HS-27A (cell line): ENCODE measurements at regions not wholly inside any gene's neighbourhood (a gene's known extent, or its start where the extent isn't known, plus 50 kb on each side); places are given as distances from the start of the nearest gene placed in this dataset.

Experiments
- DNase-seq: peaks from one replicate; pipeline ENCODE4 v3.0.0-alpha.2; 2012; ENCODE audit warnings: low read depth, missing footprints

GRCh38 chr1:164310166-164310565, 248.8 kb upstream of the PBX1 start:
- no peak for DNase-seq

GRCh38 chr1:164311377-164311776, 247.6 kb upstream of the PBX1 start:
- DNase-seq: no peak

- no peak for DNase-seq
Observed at GRCh38 chr1:164320790-164321731, 237.9 kb upstream of the PBX1 start.

GRCh38 chr1:164325786-164326185, 233.2 kb upstream of the PBX1 start:
- DNase-seq: no peak

- DNase-seq: no peak
Observed at GRCh38 chr1:164333387-164333786, 225.6 kb upstream of the PBX1 start.

DNA sequence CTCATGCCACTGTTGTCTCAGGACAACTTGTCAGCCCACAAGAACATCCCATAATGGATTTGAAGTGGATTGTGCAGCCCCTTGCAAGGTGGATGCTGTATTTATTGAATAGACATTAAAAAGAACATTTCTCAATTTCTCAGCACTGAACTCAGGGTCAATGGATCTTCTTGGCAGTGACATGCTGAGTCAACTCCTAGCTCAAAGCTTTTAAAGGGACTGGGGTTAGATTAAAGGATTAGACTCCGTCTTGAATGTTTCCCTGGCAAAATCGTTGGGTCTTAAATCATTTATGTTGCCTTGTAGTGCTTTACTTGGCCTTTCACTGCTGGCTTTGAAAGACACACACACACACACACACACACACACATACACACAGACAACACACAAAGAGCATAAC, 221.6 kb upstream of the PBX1 start:
- no peak for DNase-seq

DNA sequence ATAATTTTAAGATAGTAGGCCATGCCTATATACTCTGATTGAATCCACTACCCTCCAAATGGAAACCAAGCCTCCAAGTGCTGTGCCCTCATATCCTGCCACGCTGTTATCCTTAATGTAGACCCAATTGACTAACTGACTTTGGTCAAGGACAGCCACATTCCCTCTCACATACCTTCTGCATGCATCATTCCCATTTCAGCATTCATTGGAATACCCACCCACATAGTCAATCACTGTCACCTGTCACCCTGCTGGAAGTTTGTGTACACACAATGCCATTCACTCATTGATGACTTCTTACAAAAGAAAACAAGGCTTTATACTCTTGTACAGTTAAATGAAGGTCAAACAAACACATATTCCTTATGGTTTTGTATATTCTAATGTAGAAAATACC, 221.1 kb upstream of the PBX1 start:
- DNase-seq: no peak

DNA sequence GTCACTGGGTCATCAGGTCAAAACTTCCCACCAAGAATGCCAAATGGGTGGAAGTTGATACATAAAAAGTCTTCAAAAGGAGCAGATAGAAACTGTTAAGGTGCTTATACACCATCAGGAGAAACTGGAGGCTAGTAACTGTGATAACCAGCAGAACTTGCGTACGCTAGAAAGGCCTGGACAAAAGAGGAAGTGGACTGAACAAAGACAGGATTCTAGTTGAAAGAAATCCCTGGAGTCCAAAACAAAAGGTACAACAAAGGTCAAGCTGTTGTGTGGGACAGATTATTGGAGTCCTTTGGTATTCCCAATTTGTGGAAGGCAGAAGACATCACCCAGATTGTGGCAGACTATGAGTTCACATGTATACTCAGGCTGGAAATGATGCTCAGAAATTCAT, 215.8 kb upstream of the PBX1 start:
- no peak for DNase-seq

DNA sequence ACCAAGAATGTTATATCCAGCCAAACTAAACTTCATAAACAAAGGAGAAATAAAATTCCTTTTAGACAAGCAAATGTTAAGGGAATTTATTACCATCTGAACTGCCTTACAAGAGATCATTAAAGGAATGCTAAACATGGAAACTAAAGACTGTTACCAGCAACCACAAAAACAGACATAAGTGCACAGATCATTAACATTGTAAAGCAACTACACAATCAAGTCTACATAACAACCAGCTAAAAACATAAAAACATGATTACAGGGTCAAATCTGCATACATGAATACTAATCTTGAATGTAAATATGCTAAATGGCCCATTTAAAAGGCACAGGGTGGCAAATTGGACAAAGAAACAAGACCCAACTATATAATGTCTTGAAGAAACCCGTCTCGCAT, 211.0 kb upstream of the PBX1 start:
- DNase-seq: no peak

GRCh38 chr1:164356511-164356910, 202.5 kb upstream of the PBX1 start:
- DNase-seq: no peak

DNA sequence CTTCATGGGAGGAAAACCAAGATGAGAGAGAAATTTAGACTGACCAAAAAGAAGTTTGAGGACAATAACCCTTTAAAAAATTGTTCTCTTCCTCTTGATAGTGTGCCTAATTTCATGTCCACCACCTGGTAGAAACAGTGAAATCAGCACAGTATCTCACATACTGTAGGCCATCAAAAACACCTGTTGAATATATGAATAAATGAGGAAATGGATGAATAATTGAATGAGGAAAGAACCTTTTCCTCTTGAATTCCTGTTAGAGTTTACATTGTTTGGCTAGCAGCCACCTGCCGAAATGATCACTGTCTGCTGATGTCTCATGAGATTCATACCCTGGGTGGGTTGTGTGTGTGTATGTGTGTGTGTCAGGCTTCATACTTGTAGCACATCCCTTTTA, 198.7 kb upstream of the PBX1 start:
- no peak for DNase-seq

DNA sequence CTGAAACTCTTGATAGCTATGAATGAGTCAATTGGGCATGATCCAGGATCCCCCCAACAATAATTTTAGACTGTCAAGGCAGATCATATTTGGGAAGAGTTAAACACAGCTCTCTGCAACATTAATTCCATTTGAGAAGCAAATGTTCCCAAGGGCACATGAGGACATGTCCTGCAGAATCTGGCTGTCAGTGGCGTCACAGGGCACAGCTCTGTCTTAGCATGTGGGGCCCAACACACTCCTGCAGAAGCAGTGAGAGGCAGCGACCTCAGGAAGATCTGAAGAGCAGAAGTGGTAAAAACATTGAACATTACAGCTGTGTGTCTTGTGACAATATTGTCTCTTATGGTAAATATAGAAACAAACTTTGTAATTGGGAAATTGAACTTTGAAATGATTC, 197.1 kb upstream of the PBX1 start:
- DNase-seq: no peak

DNA sequence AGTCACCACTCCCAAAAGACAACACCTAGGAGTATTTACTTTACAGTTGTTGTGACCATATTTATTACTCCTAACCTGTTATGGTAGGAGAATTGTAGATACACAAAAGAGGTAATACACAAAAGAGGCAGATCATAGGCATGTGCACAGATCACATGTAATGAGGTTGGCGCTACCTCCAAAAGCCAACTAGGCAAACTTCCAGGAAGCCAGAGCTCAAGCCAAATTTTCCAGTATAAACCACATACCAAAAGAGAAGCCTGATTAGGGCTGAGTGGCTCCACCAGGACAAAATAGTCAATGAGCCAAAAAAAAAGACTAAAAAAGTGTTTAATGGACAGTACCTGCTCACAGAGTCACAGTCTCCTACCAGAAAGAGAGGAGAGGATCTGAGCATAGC, 195.0 kb upstream of the PBX1 start:
- DNase-seq: no peak

DNA sequence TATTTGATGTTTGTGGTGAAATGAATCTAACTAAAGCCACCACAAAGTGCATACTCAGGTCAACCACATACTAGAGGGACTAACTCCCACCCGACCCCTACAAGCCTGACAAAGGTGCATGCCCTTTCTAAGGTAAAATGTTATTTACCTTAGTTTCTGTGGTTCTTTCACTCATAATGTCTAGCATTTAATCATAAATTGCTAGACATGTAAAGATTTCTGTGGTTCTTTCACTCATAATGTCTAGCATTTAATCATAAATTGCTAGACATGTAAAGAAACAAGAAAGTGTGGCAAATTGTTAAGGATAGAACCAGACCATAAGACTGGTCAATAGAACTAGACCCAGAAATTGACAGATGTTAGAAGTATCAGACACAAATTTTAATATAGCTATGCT, 193.0 kb upstream of the PBX1 start:
- DNase-seq: no peak

DNA sequence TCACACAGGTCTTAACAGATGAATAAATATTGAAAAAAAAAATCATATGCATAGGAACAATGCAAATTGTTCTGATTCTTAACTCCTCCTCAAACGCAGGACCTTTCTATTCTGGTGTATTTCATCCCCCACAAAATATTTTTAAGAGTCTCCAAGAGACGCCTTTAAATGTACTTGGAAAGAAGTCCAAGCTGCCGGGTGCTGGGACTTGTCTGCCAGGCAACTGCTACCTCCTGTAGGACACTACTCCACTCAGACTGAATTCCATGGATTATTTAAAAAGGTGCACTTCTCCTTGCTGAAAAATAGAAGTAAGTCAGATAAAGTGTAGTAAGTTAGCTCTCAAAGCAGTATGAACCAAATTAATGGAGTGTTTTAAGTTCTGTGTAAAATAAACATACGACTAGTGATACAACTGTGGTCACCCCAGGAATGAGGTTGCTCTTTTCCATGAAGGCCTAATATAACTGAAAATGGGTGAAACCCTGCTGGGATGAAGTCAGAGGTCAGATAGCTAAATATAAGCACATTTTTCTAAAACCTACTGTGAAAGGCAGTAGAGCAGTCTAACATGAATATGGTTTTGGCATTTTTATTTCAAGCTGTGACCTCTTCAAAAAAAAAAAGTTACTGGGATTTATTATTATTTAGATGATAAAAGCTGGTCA, 189.2 kb upstream of the PBX1 start:
- DNase-seq: no peak

DNA sequence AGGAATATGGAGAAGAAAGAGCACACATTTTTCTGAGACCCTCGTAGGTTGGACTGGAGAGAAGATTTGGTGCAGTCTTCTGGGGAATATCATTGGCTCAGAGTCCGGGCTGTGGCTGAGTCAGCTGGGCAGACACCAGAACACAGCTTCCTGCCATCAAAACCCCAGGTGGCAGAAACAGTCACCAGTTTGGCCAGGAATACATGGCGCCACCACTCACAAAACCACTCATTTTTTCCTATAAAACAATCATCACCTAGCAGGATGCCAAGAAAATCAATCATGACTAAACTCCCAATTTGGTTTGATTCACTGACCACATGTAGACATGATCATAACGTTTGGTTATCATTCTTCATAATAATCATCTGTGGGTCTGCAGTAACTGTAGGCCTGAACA, 178.1 kb upstream of the PBX1 start:
- DNase-seq: no peak

GRCh38 chr1:164382384-164382783, 176.6 kb upstream of the PBX1 start:
- no peak for DNase-seq

DNA sequence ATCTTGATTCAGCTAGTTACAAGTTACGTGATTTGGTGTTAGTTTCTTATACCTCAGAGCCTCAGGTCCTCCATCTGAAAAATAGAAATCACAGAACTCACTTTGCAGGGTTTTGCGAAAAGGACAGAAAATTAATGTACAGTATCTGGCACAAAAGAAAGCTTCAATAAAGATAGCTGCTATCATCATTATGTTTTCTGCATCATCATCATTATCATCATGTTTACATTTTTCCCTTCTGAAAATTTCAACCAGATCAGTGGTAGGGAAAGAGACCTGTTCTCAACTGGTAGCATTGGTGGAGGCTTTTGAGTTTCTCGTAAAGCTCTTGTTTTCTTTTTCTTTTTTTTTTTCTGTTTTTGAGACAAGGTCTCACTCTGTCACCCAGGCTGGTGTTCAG, 174.7 kb upstream of the PBX1 start:
- no peak for DNase-seq

DNA sequence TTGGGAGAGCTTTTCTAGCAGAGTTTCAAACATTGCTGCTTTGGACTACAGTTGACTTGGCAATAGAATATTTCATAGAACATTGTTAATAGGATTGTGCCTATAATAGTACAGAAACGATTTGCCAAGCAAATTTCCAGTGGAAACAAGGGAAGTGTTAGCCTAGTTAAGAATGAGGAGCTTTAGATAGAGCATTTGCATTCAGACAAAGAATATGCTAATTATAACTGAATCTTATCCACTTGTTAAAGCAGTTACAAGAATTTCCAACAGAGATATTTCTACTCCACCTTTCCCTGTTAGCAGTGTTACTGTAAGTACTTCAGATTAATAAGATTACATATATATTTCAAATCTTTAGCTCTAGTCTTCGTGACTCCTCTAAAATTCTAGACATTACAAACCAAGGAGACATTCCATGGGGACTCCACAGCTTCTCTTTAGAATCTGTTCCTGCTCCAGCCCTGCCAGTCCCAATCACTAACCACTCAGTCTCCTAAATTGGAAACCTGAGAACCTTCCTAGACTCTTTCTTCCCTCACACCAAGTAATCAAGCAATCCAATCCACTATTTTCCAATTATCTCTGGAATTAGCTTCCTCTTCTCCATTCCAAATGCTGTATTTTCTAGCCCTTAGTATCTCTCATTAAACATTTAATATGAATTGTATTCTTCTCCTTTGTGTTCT, 141.8 kb upstream of the PBX1 start:
- DNase-seq: no peak

DNA sequence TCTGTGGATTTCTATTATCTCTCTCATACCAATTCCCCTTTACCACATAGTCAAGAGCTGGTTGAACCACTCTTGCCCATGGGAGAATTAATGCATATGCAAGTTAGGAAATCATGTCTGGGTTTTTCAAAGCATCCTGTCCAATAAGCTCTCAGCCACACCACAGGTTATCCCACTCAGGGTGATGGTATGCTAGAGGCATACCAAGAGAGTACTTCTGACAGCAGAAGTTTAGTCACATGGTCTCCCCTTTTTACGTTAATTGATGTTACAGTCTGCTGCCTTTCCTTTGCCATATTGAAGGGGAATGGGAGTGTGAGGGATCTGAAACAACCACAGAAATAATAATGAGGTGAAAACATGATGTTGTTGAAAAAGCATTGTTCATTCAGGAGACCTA, 135.8 kb upstream of the PBX1 start:
- no peak for DNase-seq

DNA sequence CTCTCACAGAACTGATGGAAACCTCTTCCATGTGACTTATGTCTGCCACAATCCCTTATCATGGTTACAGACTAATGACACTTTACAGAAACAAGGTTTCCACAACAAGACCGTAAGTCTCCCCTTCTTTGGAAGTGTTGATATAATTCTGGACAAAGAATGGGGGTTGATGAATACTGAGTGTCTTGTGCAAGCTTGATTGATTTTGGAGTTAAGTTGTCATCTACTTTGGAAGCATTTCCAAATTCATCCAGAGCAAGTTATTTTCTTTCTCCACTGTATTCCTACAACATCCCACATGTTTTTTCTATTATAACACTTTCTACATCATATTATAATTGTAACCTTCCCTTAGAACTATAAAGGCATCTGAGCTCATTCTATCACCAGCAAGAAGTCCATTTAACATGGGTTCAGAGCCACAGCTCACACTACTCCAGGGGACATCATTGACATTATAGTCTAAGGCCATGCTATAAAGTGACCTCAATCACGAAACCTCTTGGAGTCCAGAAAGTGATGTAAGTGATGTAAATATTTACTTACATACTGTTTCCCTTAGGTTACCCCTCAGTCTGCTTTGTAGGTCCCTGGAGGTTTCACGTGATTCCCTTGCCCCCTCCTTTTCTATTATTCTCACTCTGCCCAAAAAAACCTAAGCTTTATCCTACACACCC, 125.7 kb upstream of the PBX1 start:
- no peak for DNase-seq

DNA sequence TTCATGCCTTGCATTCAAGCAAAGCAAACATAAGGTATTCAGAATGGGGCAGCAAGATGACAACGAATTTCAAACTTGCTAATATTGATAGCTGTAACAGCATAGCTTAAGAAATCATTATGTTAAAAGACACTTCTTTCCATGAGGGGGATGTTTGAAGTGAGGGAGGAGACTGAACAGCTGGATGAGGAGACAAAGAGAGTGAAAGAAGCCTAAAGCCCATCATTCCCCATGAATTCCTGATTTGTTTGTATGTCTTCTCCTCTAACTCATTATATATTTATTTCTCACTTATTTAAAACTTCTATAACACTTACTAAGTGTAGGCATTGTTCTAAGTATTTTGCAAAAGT, 125.2 kb upstream of the PBX1 start:
- no peak for DNase-seq

DNA sequence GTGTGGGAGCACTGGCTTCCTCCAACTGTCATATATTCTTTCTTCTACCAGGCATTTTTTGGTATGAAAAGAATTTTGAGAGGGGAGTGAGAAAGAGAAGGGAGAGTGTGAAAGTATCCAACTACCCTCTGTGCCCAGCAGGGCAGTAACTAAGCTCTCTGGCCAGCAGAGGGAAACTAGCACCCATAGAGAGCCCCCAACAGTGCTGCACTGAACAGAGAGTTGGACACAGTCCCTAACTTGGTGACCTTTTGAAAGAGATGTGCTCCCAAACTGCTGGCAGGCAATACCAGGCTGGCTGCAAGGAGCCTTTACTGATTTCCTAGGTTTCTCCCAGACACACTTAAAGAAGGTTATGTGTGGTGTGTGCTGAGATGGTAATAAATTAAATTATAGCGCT, 118.8 kb upstream of the PBX1 start:
- DNase-seq: no peak
